IMR-90 (cell line): ENCODE measurements at regions not wholly inside any gene's neighbourhood (a gene's known extent, or its start where the extent isn't known, plus 50 kb on each side); places are given as distances from the start of the nearest gene placed in this dataset.

Source experiments
- ATAC-seq: fragments of 200-7000 bp; cut with Tn5 transposase; 2 replicates; pipeline ENCODE4 v1.9.1; 2020; ENCODE audit warnings: low read depth, mild to moderate bottlenecking, moderate library complexity
- BruUV-seq: library from RNA; stranded (reverse); fragments of 400-500 nt; replicated peaks from 2 replicates; lab custom pipeline; 2021; lab: Mats Ljungman, UMichigan
- CTCF ChIA-PET: fragments of 300-600 bp; formaldehyde crosslinking; extraction: SDS; loops from one replicate; lab custom pipeline; 2021; ENCODE audit warnings: antibody characterized with exemption; lab: Yijun Ruan, JAX
- POLR2A ChIA-PET: fragments of 300-600 bp; sonication (Branson Sonifier 250); formaldehyde crosslinking; loops from one replicate; lab custom pipeline; 2022; ENCODE audit warnings: antibody characterized with exemption; ENCODE audit not compliant: unreplicated experiment; lab: Charles Lee
- DNase-seq: peaks from one replicate; pipeline ENCODE4 v3.0.0; 2013
- H2AFZ ChIP-seq: replicated peaks from 2 replicates; pipeline ENCODE3; 2013; ENCODE audit warnings: low read length, mild to moderate bottlenecking; ENCODE audit not compliant: poor library complexity
- H2AK5ac ChIP-seq: 2 replicates; pipeline ENCODE4 v1.6.1; 2013; ENCODE audit warnings: low read depth, low read length, inconsistent platforms
- H2AK9ac ChIP-seq: replicated peaks from 2 replicates; pipeline ENCODE3; 2013; ENCODE audit warnings: mild to moderate bottlenecking, low read depth, low read length, moderate library complexity; ENCODE audit not compliant: poor library complexity
- H2BK120ac ChIP-seq: 2 replicates; pipeline ENCODE4 v1.6.1; 2013; ENCODE audit warnings: low read depth, low read length, inconsistent platforms
- H2BK15ac ChIP-seq: 3 replicates; pipeline ENCODE4 v1.6.1; 2013; ENCODE audit warnings: low read depth, low read length, inconsistent platforms
- H2BK20ac ChIP-seq: 2 replicates; pipeline ENCODE4 v1.6.1; 2013; ENCODE audit warnings: low read depth, mild to moderate bottlenecking, inconsistent platforms, low read length, moderate library complexity
- H2BK5ac ChIP-seq: 2 replicates; pipeline ENCODE4 v1.6.1; 2013; ENCODE audit warnings: mild to moderate bottlenecking, low read depth, low read length, inconsistent platforms; ENCODE audit not compliant: poor library complexity, severe bottlenecking
- H3K14ac ChIP-seq: replicated peaks from 2 replicates; pipeline ENCODE4 v1.6.1; 2013; ENCODE audit warnings: low read depth, low read length, inconsistent platforms
- H3K18ac ChIP-seq: 2 replicates; pipeline ENCODE4 v1.6.1; 2013; ENCODE audit warnings: low read depth, low read length, control low read depth
- H3K23ac ChIP-seq: 2 replicates; pipeline ENCODE4 v1.6.1; 2013; ENCODE audit warnings: low read depth, low read length, inconsistent platforms
- H3K27ac ChIP-seq: 2 replicates; pipeline ENCODE4 v1.5.1; 2013; ENCODE audit warnings: mild to moderate bottlenecking, control low read depth, low read length; ENCODE audit not compliant: insufficient read depth
- H3K27me3 ChIP-seq: 2 replicates; pipeline ENCODE4 v1.6.1; 2013; ENCODE audit warnings: low read length; ENCODE audit not compliant: control insufficient read depth, insufficient read depth
- H3K36me3 ChIP-seq: 2 replicates; pipeline ENCODE4 v1.6.1; 2013; ENCODE audit warnings: low read length, mixed read lengths; ENCODE audit not compliant: control insufficient read depth, insufficient read depth
- H3K4ac ChIP-seq: 2 replicates; pipeline ENCODE4 v1.6.1; 2013; ENCODE audit warnings: low read depth, low read length, inconsistent platforms
- H3K4me1 ChIP-seq: 2 replicates; pipeline ENCODE4 v1.6.1; 2013; ENCODE audit warnings: low read length, mixed read lengths; ENCODE audit not compliant: control insufficient read depth, insufficient read depth
- H3K4me2 ChIP-seq: 2 replicates; pipeline ENCODE4 v1.6.1; 2013; ENCODE audit warnings: low read depth, mild to moderate bottlenecking, control low read depth, low read length, moderate library complexity
- H3K4me3 ChIP-seq: 2 replicates; pipeline ENCODE4 v1.5.1; 2013; ENCODE audit warnings: low read depth, mild to moderate bottlenecking, control low read depth, low read length, moderate library complexity; ENCODE audit not compliant: insufficient read depth
- H3K56ac ChIP-seq: 2 replicates; pipeline ENCODE4 v1.6.1; 2013; ENCODE audit warnings: low read length, inconsistent platforms; ENCODE audit not compliant: insufficient read depth; ENCODE audit errors: extremely low read depth
- H3K79me1 ChIP-seq, 2 experiments: 2 replicates each; pipeline ENCODE4 v1.6.1; 2013; ENCODE audit warnings: low read length in 2 of 2, inconsistent platforms in 1 of 2, low read depth in 1 of 2
- H3K9ac ChIP-seq: 2 replicates; pipeline ENCODE4 v1.6.1; 2013; ENCODE audit warnings: low read depth, low read length, control low read depth
- H3K9me1 ChIP-seq: 2 replicates; pipeline ENCODE4 v1.6.1; 2013; ENCODE audit warnings: low read length, inconsistent platforms; ENCODE audit not compliant: insufficient read depth
- H3K9me3 ChIP-seq: 2 replicates; pipeline ENCODE4 v1.6.1; 2013; ENCODE audit warnings: low read length; ENCODE audit not compliant: control insufficient read depth, insufficient read depth
- H4K20me1 ChIP-seq: 2 replicates; pipeline ENCODE4 v1.6.1; 2013; ENCODE audit warnings: low read length, inconsistent platforms; ENCODE audit not compliant: insufficient read depth
- H4K5ac ChIP-seq: 2 replicates; pipeline ENCODE4 v1.6.1; 2013; ENCODE audit warnings: mild to moderate bottlenecking, low read depth, low read length, control low read depth
- H4K8ac ChIP-seq, 2 experiments: 2 replicates each; pipeline ENCODE4 v1.6.1; 2013; ENCODE audit warnings: low read depth in 2 of 2, low read length in 2 of 2, control low read depth in 1 of 2, inconsistent platforms in 1 of 2
- H4K91ac ChIP-seq: 2 replicates; pipeline ENCODE4 v1.6.1; 2013; ENCODE audit warnings: low read depth, low read length, inconsistent platforms; ENCODE audit not compliant: insufficient read depth
- BHLHE40 ChIP-seq: fragments of 150-350 bp; IDR thresholded peaks from 2 replicates; pipeline ENCODE4 v1.6.1; 2016; ENCODE audit warnings: mild to moderate bottlenecking, low read depth, low read length
- CHD1 ChIP-seq: IDR thresholded peaks from 2 replicates; pipeline ENCODE4 v1.6.1; 2012; ENCODE audit warnings: low read depth, low read length, improper control_type of control experiment
- FOS ChIP-seq: fragments of 150-350 bp; IDR thresholded peaks from 2 replicates; pipeline ENCODE4 v1.6.1; 2016; ENCODE audit warnings: low read depth, low read length
- MAFK ChIP-seq: IDR thresholded peaks from 2 replicates; pipeline ENCODE4 v1.6.1; 2012; ENCODE audit warnings: low read depth, low read length, improper control_type of control experiment
- RCOR1 ChIP-seq: IDR thresholded peaks from 2 replicates; pipeline ENCODE4 v1.6.1; 2012; ENCODE audit warnings: mild to moderate bottlenecking, low read length, improper control_type of control experiment; ENCODE audit not compliant: insufficient replicate concordance
- RFX5 ChIP-seq: IDR thresholded peaks from 2 replicates; pipeline ENCODE4 v1.8.0; 2012; ENCODE audit warnings: low read depth, mild to moderate bottlenecking, low read length, moderate library complexity
- SMC3 ChIP-seq: fragments of 150-350 bp; IDR thresholded peaks from 2 replicates; pipeline ENCODE4 v1.6.1; 2016; ENCODE audit warnings: low read depth, mild to moderate bottlenecking, antibody characterized with exemption, low read length, moderate library complexity
- WGBS, 2 experiments: methylation state at CpG; one replicate each; pipeline versions ENCODE4 v1.1.5 to v1.1.7; 2013; ENCODE audit warnings: missing lambda C conversion rate in 2 of 2; ENCODE audit not compliant: insufficient read length in 1 of 2; ENCODE audit errors: extremely low coverage in 2 of 2; 5-methylcytosine and 5-hydroxymethylcytosine counted together
- dilution Hi-C: fragments of 300-500 bp; cut with HindIII; formaldehyde crosslinking; loops from one replicate; pipeline ENCODE4 v1.14.3; 2018; ENCODE audit warnings: low sequenced_read_pairs; ENCODE audit not compliant: unreplicated experiment
- in situ Hi-C: fragments of 300-500 bp; cut with MboI; formaldehyde crosslinking; loops from 3 replicates; pipeline ENCODE4 v1.14.3; 2019; ENCODE audit warnings: low sequenced_read_pairs, inconsistent platforms, mixed read lengths
- intact Hi-C: fragments of 100-400 bp; cut with micrococcal nuclease; formaldehyde crosslinking; loops from 2 replicates; pipeline ENCODE4 v1.10.0; 2022
- TF ChIP-seq, protein P1 (sequence below): fragments of 150-350 bp; IDR thresholded peaks from 2 replicates; pipeline ENCODE4 v1.6.1; 2017; ENCODE audit warnings: mild to moderate bottlenecking, antibody characterized with exemption, low read length, low read depth
- TF ChIP-seq, protein P2 (sequence below): conservative IDR thresholded peaks from 2 replicates; pipeline ENCODE4 v1.5.1; 2012; ENCODE audit warnings: mild to moderate bottlenecking, low read depth, low read length, improper control_type of control experiment

DNA sequence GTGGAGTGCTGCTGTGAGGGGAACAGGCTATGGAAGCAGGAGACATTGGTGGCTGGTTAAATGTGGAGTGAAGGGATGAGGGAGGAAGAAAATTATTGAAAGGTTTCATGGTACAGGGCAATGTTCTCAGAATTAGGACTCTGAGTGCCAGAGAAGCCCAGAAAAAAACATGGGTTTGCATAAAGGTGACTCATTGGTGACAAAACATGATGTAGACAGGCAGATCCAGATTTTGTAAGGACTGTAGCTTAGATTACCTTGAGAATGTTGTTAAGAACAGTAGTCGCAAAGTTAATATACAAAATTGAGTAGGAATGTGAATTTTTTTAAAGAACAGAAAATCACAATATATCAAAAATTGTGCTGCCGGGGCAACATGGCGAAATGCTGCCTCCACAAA, 134.9 kb upstream of the ZNF438 start:
- no peak overlapping the region for H2BK15ac ChIP-seq
- H4K20me1 ChIP-seq, result no peaks in the 10 kb centered on the region
- no TSS peak for BruUV-seq
- no peak for TF ChIP-seq CHD1
- TF ChIP-seq BHLHE40, result no peak
- no peak for TF ChIP-seq FOS
- no peak for TF ChIP-seq SMC3
- TF ChIP-seq, protein P1, sequence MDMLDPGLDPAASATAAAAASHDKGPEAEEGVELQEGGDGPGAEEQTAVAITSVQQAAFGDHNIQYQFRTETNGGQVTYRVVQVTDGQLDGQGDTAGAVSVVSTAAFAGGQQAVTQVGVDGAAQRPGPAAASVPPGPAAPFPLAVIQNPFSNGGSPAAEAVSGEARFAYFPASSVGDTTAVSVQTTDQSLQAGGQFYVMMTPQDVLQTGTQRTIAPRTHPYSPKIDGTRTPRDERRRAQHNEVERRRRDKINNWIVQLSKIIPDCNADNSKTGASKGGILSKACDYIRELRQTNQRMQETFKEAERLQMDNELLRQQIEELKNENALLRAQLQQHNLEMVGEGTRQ, result no peak
- TF ChIP-seq MAFK, result no peak
- TF ChIP-seq RFX5, result no peak
- TF ChIP-seq, protein P2, sequence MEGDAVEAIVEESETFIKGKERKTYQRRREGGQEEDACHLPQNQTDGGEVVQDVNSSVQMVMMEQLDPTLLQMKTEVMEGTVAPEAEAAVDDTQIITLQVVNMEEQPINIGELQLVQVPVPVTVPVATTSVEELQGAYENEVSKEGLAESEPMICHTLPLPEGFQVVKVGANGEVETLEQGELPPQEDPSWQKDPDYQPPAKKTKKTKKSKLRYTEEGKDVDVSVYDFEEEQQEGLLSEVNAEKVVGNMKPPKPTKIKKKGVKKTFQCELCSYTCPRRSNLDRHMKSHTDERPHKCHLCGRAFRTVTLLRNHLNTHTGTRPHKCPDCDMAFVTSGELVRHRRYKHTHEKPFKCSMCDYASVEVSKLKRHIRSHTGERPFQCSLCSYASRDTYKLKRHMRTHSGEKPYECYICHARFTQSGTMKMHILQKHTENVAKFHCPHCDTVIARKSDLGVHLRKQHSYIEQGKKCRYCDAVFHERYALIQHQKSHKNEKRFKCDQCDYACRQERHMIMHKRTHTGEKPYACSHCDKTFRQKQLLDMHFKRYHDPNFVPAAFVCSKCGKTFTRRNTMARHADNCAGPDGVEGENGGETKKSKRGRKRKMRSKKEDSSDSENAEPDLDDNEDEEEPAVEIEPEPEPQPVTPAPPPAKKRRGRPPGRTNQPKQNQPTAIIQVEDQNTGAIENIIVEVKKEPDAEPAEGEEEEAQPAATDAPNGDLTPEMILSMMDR, result no peak
- TF ChIP-seq RCOR1, result no peak
- H3K36me3 ChIP-seq, result no peaks in the 10 kb centered on the region
- H3K4ac ChIP-seq, result no peak overlapping the region
- WGBS, 2 experiments, result no CpG with 5 or more reads among the region's 3 CpGs
- intact Hi-C loops, result no loop called here
- H3K9me1 ChIP-seq, result peaks cover 7% of the 10 kb centered on the region; the same call in 1 of the 2 replicates
- no peak overlapping the region for H3K4me2 ChIP-seq
- H4K5ac ChIP-seq, result no peak overlapping the region
- H3K23ac ChIP-seq, result no peak overlapping the region
- no peak overlapping the region for H2AFZ ChIP-seq
- no peaks in the 10 kb centered on the region for H3K79me1 ChIP-seq
- H3K4me1 ChIP-seq, result peaks cover 2% of the 10 kb centered on the region; the same call in 1 of the 2 replicates
- H2BK5ac ChIP-seq, result no peak overlapping the region
- no peak overlapping the region for H4K8ac ChIP-seq
- ATAC-seq (no peak), DNase-seq (peak; percentile 28)
- no peak overlapping the region for H3K9ac ChIP-seq
- no peak overlapping the region for H3K56ac ChIP-seq
- H3K9me3 ChIP-seq, result peaks cover 6% of the 10 kb centered on the region; the same call in 1 of the 2 replicates
- H3K14ac ChIP-seq, result no peak overlapping the region
- H3K27ac ChIP-seq, result no peak overlapping the region
- H4K91ac ChIP-seq, result no peak overlapping the region
- in situ Hi-C loops, result no loop called here
- no peak overlapping the region for H2BK20ac ChIP-seq
- H2AK9ac ChIP-seq, result no peak overlapping the region
- H2AK5ac ChIP-seq, result no peak overlapping the region
- no peak overlapping the region for H3K18ac ChIP-seq
- H2BK120ac ChIP-seq, result no peak overlapping the region
- H3K27me3 ChIP-seq, result no peaks in the 10 kb centered on the region
- dilution Hi-C loops, result no loop called here
- H3K4me3 ChIP-seq, result no peak overlapping the region
- ChIA-PET CTCF (no interaction called here), POLR2A (no interaction called here)
